HL-60 (cell line): ENCODE measurements at regions not wholly inside any gene's neighbourhood (a gene's known extent, or its start where the extent isn't known, plus 50 kb on each side); places are given as distances from the start of the nearest gene placed in this dataset.

ENCODE experiments used
- GABPA ChIP-seq: IDR thresholded peaks from 2 replicates; pipeline ENCODE4 v1.6.1; 2012; ENCODE audit warnings: low read depth
- POLR2AphosphoS5 ChIP-seq: IDR thresholded peaks from 2 replicates; pipeline ENCODE4 v1.6.1; 2012; ENCODE audit warnings: low read depth
- TF ChIP-seq, protein P1 (sequence below): IDR thresholded peaks from one replicate; pipeline ENCODE4 v1.5.1; 2011; ENCODE audit warnings: low read length, control low read depth, inconsistent platforms; ENCODE audit not compliant: insufficient read depth

DNA sequence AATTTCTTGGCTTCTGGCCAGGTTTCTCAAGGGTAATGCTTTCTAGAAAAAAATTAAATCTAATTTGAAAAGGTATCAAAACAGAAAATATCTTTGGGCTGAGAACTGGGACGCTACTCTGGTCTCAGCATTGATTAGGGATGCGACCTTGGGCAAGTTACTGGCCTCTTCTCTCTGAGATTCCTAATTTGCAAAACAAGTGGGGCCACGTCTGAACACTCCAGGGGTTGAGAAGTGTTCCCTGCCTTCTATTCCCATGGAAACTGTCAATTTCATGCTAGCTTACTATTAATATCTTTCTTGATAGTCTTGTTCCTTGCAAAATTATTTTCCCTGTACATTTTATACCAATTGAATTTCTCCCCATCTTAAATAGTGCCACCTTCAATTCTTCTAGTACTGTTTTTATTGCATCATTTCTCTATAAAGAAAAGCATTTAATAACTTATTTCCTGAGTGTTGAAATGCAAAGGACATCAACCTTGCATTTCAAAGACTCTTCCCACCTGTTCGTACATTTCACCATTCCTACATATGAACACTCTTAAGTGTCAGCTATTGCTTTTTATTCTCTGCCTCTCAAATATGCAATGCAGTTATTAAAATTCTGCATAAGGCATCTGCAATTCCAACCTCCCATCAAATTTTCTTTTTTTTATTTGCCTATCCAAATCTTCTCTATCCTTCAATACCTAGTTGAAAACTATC is 118.3 kb upstream of the DSEL start:
- TF ChIP-seq POLR2AphosphoS5, result no peak
- TF ChIP-seq, protein P1, sequence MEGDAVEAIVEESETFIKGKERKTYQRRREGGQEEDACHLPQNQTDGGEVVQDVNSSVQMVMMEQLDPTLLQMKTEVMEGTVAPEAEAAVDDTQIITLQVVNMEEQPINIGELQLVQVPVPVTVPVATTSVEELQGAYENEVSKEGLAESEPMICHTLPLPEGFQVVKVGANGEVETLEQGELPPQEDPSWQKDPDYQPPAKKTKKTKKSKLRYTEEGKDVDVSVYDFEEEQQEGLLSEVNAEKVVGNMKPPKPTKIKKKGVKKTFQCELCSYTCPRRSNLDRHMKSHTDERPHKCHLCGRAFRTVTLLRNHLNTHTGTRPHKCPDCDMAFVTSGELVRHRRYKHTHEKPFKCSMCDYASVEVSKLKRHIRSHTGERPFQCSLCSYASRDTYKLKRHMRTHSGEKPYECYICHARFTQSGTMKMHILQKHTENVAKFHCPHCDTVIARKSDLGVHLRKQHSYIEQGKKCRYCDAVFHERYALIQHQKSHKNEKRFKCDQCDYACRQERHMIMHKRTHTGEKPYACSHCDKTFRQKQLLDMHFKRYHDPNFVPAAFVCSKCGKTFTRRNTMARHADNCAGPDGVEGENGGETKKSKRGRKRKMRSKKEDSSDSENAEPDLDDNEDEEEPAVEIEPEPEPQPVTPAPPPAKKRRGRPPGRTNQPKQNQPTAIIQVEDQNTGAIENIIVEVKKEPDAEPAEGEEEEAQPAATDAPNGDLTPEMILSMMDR, result no peak
- TF ChIP-seq GABPA, result no peak
